ENCODE measurements at regions not wholly inside any gene's neighbourhood (a gene's known extent, or its start where the extent isn't known, plus 50 kb on each side); places are given as distances from the start of the nearest gene placed in this dataset.

DNA sequence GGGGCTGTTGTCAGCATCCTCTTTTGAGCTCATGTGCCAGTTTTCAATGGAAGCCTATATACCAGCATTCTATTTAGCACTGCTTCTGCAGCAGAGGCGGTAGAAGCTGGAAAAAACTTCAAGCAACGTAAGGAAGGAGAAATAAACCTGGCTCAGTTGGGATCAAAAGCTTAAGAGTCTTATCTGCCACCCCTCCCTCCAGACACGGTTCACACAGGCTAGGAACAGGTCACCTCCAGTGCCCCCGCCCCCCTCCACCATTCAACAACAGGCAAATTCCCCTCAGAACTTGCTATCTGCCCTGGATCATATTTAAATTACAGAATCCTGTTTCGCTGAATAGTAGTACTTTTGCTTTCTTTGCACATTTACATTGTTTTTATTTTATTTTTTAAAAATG, 384.8 kb upstream of the PKDCC start:
- TF ChIP-seq, protein P1, sequence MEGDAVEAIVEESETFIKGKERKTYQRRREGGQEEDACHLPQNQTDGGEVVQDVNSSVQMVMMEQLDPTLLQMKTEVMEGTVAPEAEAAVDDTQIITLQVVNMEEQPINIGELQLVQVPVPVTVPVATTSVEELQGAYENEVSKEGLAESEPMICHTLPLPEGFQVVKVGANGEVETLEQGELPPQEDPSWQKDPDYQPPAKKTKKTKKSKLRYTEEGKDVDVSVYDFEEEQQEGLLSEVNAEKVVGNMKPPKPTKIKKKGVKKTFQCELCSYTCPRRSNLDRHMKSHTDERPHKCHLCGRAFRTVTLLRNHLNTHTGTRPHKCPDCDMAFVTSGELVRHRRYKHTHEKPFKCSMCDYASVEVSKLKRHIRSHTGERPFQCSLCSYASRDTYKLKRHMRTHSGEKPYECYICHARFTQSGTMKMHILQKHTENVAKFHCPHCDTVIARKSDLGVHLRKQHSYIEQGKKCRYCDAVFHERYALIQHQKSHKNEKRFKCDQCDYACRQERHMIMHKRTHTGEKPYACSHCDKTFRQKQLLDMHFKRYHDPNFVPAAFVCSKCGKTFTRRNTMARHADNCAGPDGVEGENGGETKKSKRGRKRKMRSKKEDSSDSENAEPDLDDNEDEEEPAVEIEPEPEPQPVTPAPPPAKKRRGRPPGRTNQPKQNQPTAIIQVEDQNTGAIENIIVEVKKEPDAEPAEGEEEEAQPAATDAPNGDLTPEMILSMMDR (conservative IDR thresholded peaks at IDR 0.05) = no peak
- TF ChIP-seq EZH2 (IDR thresholded peaks at IDR 0.05; ENCODE audit: low read depth) = no peak

Measured in PC-9 (cell line).